Amygdala (tissue), 56 donors: ENCODE measurements at regions not wholly inside any gene's neighbourhood (a gene's known extent, or its start where the extent isn't known, plus 50 kb on each side); places are given as distances from the start of the nearest gene placed in this dataset.

Experiments used
- DNase-seq, 56 donors: peaks; one replicate each; lab custom pipeline; 2025; lab: John Stamatoyannopoulos, UW

DNA sequence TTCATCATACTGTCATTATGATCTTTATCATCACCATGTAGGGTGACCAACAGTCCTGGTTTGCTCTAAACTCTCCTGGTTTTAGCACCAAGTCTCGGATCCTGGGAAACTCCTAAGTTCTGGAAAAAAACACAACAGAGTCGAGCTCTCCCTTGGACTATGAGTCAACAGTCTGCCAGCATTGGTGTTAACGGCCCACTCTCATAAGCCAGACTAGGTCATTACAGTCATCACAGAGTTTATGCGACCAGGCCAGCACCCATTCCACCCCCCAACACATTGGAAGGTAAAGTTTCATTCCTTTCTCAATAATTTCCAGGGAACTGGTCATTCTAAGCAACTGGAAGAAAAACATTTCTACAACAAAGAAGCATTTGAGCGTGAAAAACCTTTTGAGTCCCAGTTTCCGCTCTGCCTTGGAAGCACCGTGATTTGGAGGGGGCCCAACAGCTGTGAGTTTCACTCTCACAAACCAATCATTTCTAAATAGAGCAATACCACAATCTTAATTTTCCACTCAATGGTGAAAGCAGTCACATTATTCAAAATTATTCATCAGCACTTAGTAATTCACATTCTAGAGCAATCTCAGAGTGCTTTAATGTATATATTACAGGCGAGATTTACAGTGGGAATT lies 445.0 kb downstream of the CDH26 start:
- peak in 3 of 56 donors; percentile 5 to 14 (median 5) for DNase-seq

DNA sequence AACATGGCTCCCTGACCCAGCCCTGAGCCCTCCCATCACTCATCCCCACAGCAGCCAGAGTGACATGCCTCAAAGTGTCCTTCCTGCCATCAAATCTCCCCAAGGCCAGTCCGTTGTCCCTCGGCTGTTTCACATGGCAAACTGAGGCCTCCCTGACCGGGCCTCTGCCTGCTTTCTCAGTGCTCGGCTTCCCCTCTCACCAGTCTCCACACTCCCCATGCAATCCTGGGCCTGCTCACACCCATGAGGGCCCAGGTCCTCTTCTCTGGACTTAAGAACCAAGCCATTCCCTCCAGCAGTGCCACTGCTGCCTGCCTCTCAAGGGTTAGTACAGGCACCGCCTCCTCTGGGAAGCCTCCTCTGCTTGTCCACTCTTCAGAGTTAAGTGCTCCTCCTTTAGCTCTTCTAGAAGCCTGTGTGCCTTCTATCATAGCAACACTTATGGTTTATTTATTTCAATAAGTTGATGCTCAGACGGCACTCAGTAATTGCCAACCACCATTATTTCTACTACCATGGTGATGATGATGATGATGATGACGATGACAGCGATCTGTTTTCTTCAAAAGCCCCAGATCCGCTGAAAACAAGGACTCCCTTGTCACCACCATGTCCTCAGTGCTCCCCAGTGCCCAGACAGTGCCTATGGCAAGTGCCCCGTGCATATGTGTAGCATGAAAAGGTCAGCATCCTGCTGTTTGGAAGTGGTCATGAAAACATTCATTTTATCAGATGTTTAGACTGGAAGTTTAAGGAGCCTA lies 449.0 kb downstream of the CDH26 start:
- no peak for DNase-seq

DNA sequence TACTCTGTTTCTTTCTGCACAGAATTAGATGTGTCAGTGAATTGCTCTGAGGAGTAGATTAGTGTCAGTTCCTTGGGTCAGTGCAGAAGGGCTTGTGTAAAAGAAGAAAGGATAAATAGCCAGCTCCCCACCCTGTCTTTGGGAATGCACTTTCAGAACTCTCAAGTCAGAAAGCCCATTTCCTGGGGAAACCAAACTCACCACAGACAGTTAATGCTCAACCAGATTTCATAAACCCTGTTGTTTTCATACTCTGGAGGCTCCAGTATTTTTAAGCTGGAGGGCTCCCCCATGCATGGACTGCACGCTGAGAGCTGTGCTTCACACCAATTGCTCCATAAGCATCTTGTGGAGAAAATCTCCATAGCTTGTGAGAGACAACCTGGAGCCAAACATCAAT lies 449.7 kb downstream of the CDH26 start:
- DNase-seq: no peak

DNA sequence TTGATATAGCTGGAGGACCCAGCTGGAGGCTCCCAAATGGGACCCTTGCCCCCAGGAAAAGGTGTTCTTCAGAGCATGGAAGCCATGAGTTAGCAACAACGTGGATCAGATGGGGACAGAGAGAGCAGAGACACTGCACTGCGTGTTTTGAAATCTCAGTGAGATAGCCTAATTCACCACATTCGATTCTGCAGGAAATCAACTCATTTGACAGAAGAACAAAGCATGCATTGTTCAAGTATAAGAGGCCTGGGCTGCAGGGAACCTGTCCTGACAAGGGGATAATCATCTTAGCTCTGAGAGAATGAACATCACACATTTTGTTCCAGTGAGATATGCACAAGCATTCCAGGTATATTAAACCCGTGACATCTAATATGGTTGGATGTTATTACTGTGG lies 450.2 kb downstream of the CDH26 start:
- DNase-seq: no peak

DNA sequence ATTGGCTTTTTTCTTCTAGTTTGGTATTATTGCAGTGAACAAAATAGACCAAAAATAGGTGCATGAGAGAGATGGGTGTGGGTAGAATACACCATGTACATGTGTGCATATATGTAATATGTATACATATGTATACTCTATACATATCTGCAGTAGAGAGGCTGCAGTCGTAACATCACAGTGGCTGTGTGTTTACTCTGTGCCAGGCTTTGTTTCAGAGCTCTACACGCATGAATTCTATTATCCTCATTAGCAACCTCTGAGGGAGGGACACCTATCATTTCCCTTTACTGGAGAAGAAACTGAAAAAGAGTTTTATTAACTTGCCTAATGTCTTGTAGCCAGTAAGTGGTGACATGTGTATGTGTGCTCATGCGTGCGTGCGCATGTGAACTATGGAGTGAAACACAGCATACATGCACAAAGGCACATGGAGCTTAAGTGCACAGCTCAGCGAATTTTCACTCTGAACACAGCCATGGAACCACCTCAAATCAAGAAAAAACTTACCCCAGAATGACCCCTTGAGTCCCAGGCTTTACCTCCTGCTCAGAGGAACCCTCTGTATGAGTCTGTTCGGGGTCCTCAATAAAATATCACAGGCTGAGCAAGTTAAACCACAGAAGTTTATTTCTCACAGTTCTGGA lies 452.5 kb downstream of the CDH26 start:
- DNase-seq: no peak

DNA sequence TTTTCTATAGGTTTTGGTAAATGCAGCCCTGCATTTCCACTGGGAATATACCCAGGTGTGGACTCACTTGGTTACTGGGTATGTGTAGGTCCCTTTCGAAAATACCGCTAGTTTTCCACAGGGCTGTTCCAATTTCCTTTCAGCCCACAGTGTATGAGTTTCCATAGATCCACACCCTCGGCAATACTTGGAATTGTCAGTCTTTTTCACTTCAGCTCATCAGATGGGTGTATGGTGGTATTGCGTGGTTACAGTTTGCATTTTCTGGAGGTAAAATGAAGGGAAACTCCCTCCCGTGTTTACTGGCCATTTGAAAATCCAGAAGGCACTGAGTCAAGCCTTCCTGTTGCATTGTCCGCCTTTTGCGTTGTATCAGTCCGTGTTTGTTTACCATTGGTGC lies 453.6 kb downstream of the CDH26 start:
- DNase-seq: no peak

DNA sequence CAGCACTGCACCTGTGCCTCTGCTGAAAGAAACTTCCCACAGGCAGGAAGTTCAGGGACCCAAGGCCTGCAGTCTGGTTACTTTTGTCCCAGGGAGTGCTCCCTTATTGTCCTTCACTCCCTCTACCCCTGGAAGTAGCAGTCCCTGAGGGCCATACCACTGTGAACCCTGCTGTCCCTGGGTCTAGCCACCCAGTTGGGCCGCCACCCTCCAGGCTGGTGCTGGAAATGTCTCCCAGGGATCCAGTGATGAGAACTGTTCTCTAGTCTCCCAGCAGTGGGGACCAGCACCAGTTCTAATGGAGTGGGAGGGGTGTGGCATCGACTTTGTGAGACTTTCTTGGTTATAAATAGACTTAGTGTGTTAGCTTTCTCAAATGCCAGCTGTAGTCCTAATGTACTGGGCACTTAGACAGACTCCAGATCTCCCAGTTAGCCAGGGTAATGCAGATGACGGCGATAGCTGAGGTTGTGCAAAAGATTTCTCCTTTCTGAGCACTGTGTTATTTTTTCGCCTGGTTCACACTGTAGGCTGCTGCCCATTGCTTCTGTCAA lies 462.5 kb downstream of the CDH26 start:
- DNase-seq: no peak

DNA sequence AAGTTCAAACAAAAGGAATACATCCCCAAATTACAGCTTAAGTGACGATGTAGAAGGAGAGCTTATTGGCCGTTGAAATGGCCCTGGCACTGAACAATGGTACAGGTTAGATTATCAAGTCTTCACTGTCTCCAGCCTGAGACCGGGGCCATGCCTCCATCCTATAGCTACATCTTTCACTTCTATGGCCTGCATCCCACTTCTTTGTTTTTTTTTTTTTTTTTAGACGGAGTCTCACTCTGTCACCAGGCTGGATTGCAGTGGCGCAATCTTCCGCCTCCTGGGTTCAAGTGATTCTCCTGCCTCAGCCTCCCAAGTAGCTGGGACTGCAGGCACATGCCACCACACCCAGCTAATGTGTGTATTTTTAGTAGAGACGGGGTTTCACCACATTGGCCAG lies 464.6 kb downstream of the CDH26 start:
- DNase-seq: no peak

DNA sequence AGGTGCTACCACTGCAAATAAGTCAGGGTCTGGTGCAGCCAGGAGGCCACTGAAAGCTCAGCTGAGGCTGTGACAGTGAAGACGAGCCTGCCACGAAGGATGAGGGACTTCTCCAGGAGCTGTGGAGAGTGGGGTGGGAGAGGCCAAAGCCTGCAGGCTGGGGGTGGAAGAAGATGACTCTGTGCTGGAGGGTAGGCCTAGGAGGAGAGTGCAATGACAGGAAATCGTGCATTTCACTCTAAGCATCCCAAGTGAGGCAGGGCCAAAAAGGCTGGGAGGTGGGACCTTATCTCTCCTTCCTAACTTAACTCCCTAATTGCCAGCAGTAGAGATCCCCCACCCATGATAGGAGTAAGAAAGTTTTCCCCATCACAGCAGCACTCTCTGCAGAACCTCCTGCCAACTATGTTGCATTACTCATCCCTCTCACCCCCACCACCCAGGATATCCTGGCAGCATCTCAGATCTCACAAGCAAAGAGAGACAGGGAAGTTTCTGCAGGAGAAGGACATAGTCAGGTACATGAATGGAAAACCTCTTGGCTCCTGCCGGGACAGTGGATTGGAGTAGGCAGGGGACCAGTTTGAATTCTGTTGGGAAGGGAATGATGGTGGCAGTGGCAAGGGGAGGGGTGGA lies 466.2 kb downstream of the CDH26 start:
- DNase-seq: peak in 2 of 56 donors; percentile 0 to 1

DNA sequence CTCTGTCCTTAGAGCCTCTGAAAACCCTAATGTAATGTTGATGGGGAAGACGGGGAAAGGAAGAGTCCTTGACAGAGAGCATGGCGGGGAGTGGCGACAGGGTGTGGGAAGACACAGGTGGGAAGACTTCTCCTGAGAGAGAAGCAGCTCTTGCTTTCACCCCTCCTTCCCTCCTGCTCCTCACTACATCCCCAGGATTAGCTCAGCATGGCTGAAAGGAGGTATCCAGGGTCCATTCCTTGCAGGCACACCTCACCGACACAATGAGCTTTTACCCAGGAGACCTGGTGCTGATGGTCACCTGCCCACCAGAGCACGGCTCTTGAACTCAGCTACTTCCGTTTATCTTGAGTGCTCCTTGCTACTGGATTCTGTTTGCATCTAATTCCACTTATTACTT lies 469.3 kb downstream of the CDH26 start:
- no peak for DNase-seq

DNA sequence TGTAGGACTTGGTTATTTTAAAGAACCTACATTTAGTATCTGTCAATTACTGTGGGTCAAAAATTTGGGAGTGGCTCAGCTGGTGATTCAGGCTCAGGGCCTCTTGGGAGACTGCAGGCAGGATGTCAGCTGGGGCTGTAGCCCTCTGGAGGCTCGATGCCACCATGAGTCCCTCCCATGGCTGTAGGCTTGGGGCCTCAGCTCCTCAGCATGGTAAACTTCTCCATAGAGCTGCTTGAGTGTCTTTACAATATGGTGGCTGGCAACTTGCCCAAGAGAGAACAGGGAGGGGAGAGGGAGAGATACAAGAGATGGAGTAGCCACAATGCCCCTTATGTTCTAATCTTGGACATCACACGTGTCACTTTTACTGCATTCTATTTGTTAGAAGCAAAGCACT lies 470.4 kb downstream of the CDH26 start:
- no peak for DNase-seq

DNA sequence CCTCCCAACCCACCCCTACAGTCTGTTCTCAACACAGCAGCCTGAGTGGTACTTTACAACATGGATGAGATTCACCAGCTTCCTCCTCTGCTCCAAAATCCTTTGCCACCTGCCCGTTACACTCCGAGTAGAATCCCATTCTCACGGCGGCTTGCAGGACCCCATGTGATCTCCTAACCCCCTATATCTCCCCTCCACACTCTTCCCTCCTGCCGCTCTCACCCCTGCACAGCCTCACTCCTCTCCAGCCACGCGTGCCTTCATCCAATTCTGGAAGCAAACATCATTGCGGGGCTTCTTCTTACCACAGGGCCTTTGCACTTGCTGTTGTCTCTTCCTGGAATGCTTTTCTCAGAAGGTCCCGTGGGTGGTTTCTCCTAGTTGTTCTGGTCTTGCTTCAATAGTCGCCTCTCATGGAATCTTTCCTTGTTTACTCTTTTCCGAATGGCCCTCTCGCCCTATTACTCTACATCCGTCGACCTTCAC lies 472.3 kb downstream of the CDH26 start:
- no peak for DNase-seq

DNA sequence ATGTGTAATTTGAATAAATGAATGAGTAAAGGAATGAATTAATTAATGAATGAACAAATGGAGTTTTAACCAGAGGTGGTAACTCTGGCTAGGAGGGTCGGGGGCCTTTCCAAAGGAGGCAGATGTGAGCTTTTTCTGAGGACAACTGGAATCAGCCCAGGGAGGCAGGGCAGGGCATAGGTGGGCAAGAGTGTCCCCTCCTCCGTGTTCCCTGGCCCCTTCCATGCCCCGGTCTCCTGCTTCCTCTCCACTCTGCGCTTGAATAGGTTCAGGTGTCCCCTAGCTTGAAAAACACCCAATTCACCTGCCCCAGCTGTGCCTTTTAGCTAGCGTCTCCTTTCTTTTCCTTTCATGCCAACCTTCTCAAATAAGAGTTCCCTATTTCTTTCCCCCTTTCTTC lies 473.1 kb downstream of the CDH26 start:
- no peak for DNase-seq

DNA sequence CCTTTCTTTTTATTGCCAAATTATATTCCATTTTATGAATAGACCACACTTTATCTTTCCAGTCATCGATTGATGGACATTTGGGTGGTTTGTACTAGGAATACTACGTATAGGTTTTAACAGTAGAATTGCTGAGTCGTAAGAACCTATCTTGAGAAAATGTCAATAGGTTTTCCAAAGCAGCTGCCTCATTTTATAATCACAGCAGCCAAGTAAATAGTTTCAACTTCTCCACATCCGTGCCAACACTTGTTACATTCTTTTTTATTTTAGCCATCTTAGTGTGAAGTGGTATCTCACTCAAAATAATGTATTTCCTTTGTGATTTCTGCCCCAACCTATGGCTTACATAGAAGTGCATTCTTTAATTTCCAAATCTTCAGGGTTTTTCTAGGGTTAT lies 479.2 kb downstream of the CDH26 start:
- no peak for DNase-seq

DNA sequence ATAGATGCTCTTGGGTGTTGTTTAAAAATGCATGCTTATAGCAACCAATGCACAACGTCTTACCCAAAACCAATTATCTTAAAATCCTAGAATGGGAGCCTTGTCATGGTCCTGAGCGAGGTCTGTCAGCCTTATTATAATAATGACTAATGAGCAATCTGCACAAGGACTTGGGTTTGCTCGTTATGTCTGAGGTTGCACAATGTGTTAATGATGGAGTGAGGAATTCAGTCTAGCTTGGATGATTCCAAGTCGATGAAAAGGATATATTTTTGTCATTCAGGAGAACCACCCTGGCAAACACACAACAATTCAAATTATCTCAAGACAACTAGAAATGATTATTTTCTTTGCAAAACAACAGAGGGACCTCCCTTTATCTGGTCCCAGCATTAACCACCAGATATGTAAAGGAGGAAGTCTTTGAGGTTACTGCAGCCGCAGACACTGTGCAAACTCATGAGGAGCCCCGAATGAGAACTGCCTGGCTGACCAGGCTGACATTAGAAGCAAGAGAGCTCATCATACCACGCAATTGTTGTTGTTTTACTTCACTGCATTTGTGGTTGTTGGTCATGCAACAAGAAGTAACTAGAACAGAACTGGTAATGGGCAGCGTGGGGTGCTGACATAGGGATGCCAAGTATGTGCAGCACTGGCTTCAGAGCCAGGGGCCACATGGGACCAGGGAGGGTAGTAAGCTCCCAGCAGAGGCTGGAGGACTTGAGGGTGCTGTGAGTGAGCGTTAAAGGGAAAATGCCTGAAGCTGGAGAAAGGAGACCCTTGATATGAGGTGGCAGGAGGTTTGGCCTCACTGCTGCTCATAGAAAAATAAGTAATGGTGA lies 488.3 kb downstream of the CDH26 start:
- no peak for DNase-seq

DNA sequence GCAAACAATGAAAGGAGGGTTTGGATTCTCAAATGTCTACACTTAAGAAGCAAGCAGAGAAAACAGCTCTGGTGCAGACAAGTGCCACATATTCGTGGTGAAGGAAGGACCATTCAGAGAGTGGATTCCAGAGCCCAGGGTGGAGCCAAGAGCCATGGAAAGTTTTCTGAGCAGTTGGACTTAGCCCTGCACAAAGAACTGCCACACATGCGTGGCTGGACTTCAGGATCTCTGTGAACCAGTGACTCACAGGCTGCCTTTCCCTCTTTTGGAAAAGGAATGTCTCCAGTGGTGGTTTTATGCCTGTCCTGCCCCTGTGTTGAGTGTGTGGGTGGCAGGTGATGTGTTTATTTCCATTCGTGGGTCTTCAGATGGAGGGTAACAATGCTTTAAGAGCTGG lies 489.5 kb downstream of the CDH26 start:
- DNase-seq: no peak

DNA sequence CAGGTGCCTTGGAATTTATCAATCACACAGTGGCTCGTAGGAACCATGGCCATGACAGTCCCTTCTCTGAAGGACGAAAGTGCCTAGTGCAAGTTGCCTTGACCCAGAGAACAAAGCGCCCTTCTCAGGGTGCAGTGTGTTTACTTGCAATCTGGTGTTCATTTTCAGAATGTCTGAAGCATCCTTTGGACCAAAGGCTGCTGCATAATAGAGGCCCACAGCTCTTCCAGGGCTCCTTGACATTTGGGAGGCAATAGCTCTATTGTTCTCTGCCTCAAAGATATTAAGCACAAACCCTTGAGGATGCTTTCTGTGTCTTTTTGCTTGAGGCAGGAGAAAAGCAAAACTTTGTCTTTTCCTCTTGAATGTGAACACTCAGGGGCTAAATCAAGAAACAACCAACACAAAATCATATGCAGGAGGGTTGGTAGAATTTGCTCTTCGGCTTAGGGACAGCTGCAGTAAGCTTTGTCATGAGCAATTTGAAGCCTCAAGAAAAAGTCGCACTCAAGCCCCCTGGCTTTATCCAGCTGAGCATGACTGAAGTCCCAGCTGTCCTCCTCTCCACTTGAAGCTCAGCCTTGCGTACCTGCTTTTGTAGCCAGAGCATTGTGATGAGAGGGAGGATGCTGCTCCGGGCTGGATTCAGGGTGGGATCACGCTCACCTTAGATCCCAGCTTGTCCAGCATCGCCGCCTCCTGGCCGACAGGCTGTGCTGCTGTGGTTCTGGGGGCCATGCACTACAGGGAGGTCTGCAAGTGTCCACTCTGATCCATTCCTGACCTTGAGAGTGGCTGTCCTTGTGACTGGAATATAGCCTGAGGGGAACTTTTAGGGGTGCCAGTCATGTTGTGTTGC lies 495.4 kb downstream of the CDH26 start:
- DNase-seq: no peak

DNA sequence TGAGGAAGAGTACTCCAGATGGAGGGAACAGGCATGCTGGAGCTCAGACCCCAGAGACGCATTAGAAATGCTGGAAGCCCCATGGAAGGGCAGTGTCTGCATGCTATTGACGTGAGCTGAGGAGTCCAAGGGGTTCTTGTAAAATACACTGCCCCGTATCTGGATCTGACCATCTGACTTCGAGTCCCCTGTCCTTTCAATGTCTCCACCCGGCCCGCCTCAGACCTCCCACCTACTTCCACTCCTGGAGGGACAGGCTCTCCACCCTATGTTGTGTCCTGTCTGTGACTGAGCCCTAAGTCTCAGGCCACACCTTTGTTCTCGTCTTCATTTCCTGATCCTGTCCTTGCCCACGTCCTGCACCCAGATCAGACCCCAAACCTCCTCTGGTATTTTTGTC lies 496.3 kb downstream of the CDH26 start:
- DNase-seq: no peak

DNA sequence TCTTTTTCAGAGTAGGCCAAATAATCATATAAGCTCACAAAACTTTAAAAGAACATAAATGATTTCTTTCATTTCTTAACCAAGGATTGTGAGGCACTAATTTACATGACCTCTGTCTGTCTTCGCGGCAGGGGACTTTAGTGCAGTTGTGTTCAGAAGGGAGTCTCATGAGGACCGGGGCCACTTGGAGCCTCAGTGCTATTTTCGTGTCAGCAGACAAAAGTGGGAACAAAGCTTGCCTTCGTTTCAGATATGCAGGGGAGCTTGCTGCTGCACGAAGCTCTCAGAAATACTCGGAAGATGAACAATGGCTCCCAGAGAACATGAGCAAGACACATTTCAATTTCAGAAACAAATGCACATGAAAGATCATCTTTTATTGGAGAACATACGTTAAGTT lies 497.0 kb downstream of the CDH26 start:
- DNase-seq: no peak
